ENCODE measurements at regions not wholly inside any gene's neighbourhood (a gene's known extent, or its start where the extent isn't known, plus 50 kb on each side); places are given as distances from the start of the nearest gene placed in this dataset.

DNA sequence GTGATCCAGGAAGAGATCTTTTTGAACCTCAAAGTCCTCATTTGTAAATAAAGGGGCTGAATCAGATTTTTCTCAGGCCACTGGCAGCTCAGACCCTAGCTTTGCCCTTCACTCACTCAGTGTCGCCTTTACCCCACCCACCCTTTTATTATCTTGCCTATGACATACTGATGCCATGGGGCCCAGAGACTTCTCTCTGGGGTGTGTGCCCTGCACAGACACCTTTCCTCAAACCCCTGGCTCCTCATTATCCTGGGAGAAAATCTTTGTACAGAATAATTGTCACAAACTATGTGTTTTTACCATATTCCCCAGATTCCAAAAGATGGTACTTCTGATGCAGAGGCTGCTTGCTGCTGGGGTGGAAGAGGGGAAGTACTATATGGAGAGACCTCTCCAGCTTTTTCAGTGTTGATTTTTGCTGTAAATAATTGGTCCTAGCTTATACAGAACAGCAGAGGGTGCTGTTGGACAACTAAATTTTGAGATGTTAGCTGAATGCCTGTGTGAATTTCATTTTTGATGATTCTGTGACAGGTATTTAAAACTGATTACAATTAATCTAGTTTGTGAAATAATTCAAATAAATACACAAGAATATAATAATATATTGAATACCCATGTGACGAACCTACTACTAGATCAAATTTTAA, 53.9 kb upstream of the DCD start:
- ChIA-PET POLR2A (ENCODE audit: partially characterized antibody) (interaction anchor here (1.0 kb wide), 1 partner anchor 42 kb away, joined by 3 read pairs; no protein-coding TSS in a partner anchor), CTCF (ENCODE audit: partially characterized antibody) (interaction anchor here (0.6 to 4.1 kb wide), 40 partner anchors 9 to 1036 kb away, joined by 3 to 42 read pairs (median 4); partner anchors contain the start of genes DCD, MUCL1 and PDE1B)
- Histone ChIP-seq H3K27ac (ENCODE audit: low read depth, low read length) (no peak overlapping the region), H3K9ac (replicated peaks in 1 of 4; ENCODE audit: extremely low read depth in 1 of 4, low read depth in 3 of 4, low read length in 3 of 4) (no peak overlapping the region), H3K4me2 (ENCODE audit: insufficient read depth in 1 of 2, low read depth in 2 of 2, low read length in 2 of 2) (no peak overlapping the region), H4K20me1 (replicated peaks in 1 of 2; ENCODE audit: control insufficient read depth in 1 of 2, insufficient read depth in 2 of 2, low read length in 2 of 2) (no peaks in the 10 kb centered on the region), H3K23me2 (ENCODE audit: low read depth, low read length) (no peaks in the 10 kb centered on the region), H2AK5ac (ENCODE audit: low read depth, low read length) (no peak overlapping the region), H4K8ac (ENCODE audit: extremely low read depth, insufficient read depth, low read length) (no peak overlapping the region), H3K14ac (ENCODE audit: insufficient read length) (no peak overlapping the region), H3K79me2 (ENCODE audit: control insufficient read depth in 1 of 2, insufficient read depth in 2 of 2, low read length in 2 of 2) (no peaks in the 10 kb centered on the region), H2BK12ac (ENCODE audit: low read depth, low read length) (no peak overlapping the region), H2BK15ac (ENCODE audit: low read length) (no peak overlapping the region), H3K79me1 (ENCODE audit: low read depth, low read length) (no peaks in the 10 kb centered on the region), H3K9me3 (ENCODE audit: insufficient read depth in 2 of 2, low read depth in 1 of 2, low read length in 1 of 2) (no peaks in the 10 kb centered on the region), H3K56ac (replicated peaks; ENCODE audit: insufficient read length, low read depth, low read length) (no peak overlapping the region), H3K4ac (replicated peaks; ENCODE audit: insufficient read length, low read depth, low read length) (no peak overlapping the region), H2BK5ac (ENCODE audit: low read depth, low read length) (no peak overlapping the region), H3K27me3 (replicated peaks in 1 of 4; ENCODE audit: control insufficient read depth in 3 of 4, extremely low read depth in 1 of 4, insufficient read depth in 3 of 4, low read length in 3 of 4) (no peaks in the 10 kb centered on the region), H3K4me1 (replicated peaks in 1 of 4; ENCODE audit: control insufficient read depth in 3 of 4, insufficient read depth in 4 of 4, low read length in 3 of 4) (no peaks in the 10 kb centered on the region), H2AFZ (ENCODE audit: low read length) (no peak overlapping the region), H3K18ac (ENCODE audit: extremely low read depth, low read length) (no peak overlapping the region), H2BK120ac (replicated peaks; ENCODE audit: low read depth, low read length) (no peak overlapping the region), H3K4me3 (ENCODE audit: extremely low read depth in 1 of 4, insufficient read depth in 2 of 4, low read depth in 3 of 4, low read length in 4 of 4) (no peak overlapping the region), H2BK20ac (ENCODE audit: low read length) (no peak overlapping the region), H3K23ac (ENCODE audit: insufficient read length) (no peak overlapping the region), H3K36me3 (ENCODE audit: control insufficient read depth in 2 of 4, insufficient read depth in 4 of 4, low read length in 3 of 4) (no peaks in the 10 kb centered on the region), H4K91ac (replicated peaks; ENCODE audit: insufficient read length, low read length) (no peak overlapping the region), H4K5ac (ENCODE audit: insufficient read length, low read depth, low read length) (no peak overlapping the region)
- DNase-seq (ENCODE audit: low read depth in 1 of 2, low spot score in 2 of 2) (no peak), FAIRE-seq (peak; percentile 28)
- TF ChIP-seq SIN3A (conservative IDR thresholded peaks at IDR 0.05 in 1 of 2, IDR thresholded peaks at IDR 0.05 in 1 of 2; ENCODE audit: low read depth in 1 of 2, low read length in 2 of 2), result no peak
- TF ChIP-seq RAD21 (IDR thresholded peaks at IDR 0.05 in 1 of 2, conservative IDR thresholded peaks at IDR 0.05 in 1 of 2; ENCODE audit: low read depth in 2 of 2, low read length in 2 of 2), result peak; percentile 79
- TF ChIP-seq, protein P1, sequence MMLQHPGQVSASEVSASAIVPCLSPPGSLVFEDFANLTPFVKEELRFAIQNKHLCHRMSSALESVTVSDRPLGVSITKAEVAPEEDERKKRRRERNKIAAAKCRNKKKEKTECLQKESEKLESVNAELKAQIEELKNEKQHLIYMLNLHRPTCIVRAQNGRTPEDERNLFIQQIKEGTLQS (IDR thresholded peaks at IDR 0.05; ENCODE audit: insufficient read depth, low read depth, low read length), result no peak
- no peak for TF ChIP-seq TAF1 (IDR thresholded peaks at IDR 0.05; ENCODE audit: low read depth, low read length)
- no peak for TF ChIP-seq CEBPB (IDR thresholded peaks at IDR 0.05; ENCODE audit: low read depth, low read length)
- TF ChIP-seq, protein P2, sequence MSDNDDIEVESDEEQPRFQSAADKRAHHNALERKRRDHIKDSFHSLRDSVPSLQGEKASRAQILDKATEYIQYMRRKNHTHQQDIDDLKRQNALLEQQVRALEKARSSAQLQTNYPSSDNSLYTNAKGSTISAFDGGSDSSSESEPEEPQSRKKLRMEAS (IDR thresholded peaks at IDR 0.05), result no peak
- TF ChIP-seq KDM4A (IDR thresholded peaks at IDR 0.05; ENCODE audit: low read depth, low read length, severe bottlenecking), result no peak
- no peak for TF ChIP-seq POU5F1 (IDR thresholded peaks at IDR 0.05; ENCODE audit: low read depth, low read length)
- TF ChIP-seq, protein P3, sequence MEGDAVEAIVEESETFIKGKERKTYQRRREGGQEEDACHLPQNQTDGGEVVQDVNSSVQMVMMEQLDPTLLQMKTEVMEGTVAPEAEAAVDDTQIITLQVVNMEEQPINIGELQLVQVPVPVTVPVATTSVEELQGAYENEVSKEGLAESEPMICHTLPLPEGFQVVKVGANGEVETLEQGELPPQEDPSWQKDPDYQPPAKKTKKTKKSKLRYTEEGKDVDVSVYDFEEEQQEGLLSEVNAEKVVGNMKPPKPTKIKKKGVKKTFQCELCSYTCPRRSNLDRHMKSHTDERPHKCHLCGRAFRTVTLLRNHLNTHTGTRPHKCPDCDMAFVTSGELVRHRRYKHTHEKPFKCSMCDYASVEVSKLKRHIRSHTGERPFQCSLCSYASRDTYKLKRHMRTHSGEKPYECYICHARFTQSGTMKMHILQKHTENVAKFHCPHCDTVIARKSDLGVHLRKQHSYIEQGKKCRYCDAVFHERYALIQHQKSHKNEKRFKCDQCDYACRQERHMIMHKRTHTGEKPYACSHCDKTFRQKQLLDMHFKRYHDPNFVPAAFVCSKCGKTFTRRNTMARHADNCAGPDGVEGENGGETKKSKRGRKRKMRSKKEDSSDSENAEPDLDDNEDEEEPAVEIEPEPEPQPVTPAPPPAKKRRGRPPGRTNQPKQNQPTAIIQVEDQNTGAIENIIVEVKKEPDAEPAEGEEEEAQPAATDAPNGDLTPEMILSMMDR (IDR thresholded peaks at IDR 0.05; ENCODE audit: control extremely low read depth in 1 of 3, insufficient read depth in 1 of 3, low read depth in 1 of 3, low read length in 3 of 3), result peak in 2 of 3 experiments; percentile 43 to 55; a peak in 2 of 4 replicates
- WGBS, 2 experiments (ENCODE audit: extremely low coverage in 1 of 2, insufficient coverage in 1 of 2, insufficient read length in 1 of 2, insufficient replicate concordance in 2 of 2, low coverage in 1 of 2, low lambda C conversion rate in 2 of 2, missing lambda C conversion rate in 1 of 2), result 41% methylated on average over 2 of the region's 2 CpGs; no CpG with 5 or more reads in 1 of the 2 experiments
